ENCODE measurements at regions not wholly inside any gene's neighbourhood (a gene's known extent, or its start where the extent isn't known, plus 50 kb on each side); places are given as distances from the start of the nearest gene placed in this dataset.
"Not testable (repeated sequence)": the region's sequence is repeated elsewhere in the genome, so short reads cannot be mapped to it uniquely, and the experiment has no call there.

GRCh38 chr10:63848871-63849270 is 327.7 kb downstream of the REEP3 start:
- not testable (repeated sequence) for DNase-seq (ENCODE audit: low read depth in 2 of 2)

GRCh38 chr10:63862860-63863259 is 341.7 kb downstream of the REEP3 start:
- no peak for DNase-seq (ENCODE audit: low read depth in 2 of 2)

DNA sequence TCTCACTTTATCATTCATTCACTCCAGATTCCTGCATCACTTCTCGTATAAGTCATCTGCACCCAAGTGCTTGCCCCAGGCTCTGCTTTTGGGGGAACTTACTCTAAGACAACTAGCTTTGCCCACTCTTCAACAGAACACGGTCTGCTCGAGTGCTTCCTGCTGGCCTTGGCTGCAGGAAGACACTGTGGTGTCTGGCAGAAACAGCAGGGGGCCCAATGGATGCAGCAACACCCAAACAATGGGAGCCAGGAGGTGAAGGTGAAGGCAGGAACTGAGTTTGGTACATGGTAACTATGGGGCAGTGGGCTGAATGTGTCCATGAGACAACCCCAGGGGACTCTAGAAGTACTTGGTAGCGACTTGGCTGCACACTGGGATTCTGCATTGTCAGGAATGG is 344.0 kb downstream of the REEP3 start:
- no peak for DNase-seq (ENCODE audit: low read depth in 2 of 2)

GRCh38 chr10:63866075-63866746 is 345.0 kb downstream of the REEP3 start:
- DNase-seq (ENCODE audit: low read depth in 2 of 2): no peak

GRCh38 chr10:63866747-63867140 is 345.5 kb downstream of the REEP3 start:
- DNase-seq (ENCODE audit: low read depth in 2 of 2): no peak

- no peak for DNase-seq (ENCODE audit: low read depth in 2 of 2)
Measured at GRCh38 chr10:63878428-63878827, 357.2 kb downstream of the REEP3 start.

DNA sequence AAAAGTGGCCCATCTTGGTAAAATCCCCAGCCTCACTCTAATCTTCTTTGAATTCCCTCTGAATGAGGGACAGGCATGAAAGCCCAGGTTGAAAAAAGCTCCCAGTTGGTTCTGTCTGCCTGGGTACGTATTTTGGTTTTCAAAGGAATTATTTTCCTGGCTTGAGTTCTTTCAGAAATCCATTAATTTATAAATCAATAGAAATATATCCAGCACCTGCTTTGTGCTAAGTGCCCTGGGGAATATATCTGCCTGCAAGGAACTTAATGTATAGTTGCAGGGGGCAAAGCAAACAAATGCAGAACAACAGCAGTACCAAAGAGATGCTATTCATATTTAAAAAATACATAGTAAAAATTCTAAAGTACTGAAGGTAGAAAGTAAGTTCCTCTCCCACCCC is 362.7 kb downstream of the REEP3 start:
- no peak for DNase-seq (ENCODE audit: low read depth in 2 of 2)

- no peak for DNase-seq (ENCODE audit: low read depth in 2 of 2)
Measured at GRCh38 chr10:63884426-63884825, 363.2 kb downstream of the REEP3 start.

GRCh38 chr10:63885156-63885555 is 364.0 kb downstream of the REEP3 start:
- DNase-seq (ENCODE audit: low read depth in 2 of 2): no peak

GRCh38 chr10:63886281-63887022 is 365.3 kb downstream of the REEP3 start:
- DNase-seq (ENCODE audit: low read depth in 2 of 2): no peak

DNA sequence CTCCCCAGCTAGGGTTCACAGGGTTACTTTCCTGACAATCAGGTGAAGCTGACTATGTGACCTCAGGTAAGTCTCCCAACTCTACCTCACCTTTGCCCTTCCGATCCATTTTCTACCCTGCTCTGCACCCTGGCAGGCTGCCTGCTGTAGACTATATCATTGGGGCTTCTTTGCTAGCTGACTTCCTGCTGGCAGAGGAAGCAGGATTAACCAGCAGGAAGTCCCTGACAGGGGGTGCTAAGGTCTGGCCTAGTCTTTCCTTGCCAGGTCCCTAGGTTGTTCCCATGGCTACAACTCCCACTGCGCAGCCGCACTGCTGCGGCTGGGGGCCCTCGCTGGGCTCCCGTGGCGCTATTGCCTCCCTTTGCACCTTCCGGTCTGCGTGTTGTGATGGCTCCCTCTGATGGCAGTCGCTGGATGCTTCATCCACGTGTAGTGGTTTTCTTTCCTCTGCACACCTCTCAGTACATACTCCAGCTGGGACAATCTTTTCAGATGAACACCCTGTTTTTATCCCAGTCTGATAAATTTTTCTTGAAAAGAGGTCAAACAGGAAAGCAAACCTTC is 365.9 kb downstream of the REEP3 start:
- no peak for DNase-seq (ENCODE audit: low read depth in 2 of 2)

DNA sequence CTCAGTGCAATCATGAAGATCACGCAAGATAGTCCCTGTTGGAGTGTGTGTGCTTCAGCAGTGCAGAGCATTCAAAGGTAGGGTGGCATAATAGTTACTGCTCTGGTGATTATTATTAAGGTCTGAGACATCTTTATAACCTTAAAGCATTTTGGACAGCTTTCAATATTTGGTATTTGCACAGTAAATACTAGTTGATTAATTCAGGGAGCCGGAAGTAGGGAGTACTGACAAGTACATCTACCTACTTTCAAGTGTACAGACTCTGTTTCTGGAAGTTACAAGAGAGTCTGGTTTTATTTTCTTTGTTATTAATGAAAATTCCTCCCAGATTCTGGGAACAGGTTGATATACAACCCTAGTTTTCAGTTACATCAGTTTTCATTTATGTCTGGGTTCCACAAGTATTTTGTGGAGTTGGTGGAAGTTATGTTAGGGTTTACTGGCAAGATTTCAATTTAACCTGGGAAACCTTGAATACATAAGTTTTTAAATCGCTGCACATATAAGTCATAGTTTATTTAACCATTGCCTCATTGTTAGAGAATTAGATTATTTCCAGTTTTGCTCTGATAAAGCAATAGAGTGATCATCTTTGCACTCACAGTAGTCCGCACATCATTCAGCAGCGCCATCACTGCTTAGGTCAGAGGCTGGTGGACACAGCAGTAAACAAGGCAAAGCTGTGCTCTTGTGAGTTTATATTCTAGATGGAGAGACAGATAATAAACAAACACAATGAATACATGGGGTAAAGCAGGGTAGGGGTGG is 366.6 kb downstream of the REEP3 start:
- no peak for DNase-seq (ENCODE audit: low read depth in 2 of 2)

DNA sequence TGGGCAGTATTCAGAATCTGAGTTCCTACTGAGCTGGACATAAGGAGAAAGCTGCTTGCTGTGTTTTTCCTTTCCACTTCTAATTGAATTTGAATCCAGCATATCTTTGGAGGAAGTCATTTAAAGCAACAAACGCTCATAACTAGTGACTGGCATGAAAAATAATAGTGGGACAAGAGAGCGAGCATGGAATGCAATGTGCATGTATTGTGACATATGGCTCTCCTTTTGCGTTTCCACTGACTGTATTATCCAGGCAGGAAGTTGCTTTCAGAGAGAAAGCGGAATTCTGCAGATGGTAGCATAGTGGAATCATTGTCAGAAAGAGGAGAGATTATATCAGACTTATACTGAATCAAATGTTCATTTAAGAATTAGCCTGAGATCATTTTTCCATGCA is 368.6 kb downstream of the REEP3 start:
- no peak for DNase-seq (ENCODE audit: low read depth in 2 of 2)

DNA sequence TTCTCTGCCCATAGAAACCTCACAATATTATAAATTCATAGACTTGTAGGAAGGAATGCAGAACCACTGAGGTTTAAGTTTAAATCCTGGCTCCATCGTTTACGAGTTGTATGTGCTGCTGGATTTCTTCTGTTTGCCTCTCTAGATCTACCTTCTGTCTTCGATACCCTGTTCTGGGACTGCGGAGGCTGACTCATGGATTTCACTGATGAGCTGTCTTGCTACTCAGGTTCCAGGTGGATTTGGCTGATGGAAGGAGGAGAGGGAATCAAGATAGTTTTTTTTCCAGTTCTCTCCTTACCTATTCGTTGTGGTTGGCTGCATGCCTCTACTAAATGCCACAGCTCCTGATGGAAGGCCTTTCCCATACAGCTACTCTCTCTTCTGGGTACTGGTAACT is 375.8 kb downstream of the REEP3 start:
- DNase-seq (ENCODE audit: low read depth in 2 of 2): no peak

- DNase-seq (ENCODE audit: low read depth in 2 of 2): no peak
Measured at GRCh38 chr10:63899673-63900300, 378.6 kb downstream of the REEP3 start.

DNA sequence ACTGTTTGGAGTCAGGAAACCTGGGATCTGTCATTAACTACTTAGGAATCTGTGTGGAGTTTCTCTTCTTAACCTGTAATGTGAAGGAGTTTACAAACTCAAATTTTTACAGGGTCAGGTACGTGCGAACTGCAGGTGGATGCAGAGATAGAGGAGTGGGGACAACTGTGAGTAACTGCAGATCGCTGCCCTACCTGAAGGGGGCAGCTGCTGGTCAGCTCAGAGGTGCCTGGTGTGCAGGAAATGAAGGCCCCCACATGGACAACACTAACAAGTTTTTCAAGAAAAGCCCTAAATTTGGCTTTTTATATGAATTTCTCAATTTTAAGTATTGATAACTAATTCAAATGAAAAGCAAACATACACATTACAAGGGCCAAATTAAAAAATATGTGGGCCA is 380.0 kb downstream of the REEP3 start:
- no peak for DNase-seq (ENCODE audit: low read depth in 2 of 2)

DNA sequence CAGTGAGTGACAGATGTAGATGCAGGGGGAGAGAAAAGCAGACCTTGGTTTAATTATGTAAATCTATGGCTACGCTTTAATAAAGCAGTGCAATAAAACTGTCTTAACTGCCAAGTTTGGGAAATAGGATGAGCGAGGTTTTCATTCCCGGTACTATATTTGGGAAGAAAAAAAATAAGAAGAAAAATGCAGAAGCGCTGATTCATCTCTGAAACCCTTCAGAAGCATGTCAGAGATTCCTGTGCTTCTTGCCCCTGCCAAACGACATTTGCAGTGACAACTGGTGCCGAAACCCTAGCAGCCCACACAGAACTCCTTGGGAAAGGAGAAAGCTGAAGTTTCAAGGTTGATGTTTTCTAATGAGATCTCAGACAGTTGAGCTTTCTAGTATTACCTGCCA is 380.7 kb downstream of the REEP3 start:
- no peak for DNase-seq (ENCODE audit: low read depth in 2 of 2)

DNA sequence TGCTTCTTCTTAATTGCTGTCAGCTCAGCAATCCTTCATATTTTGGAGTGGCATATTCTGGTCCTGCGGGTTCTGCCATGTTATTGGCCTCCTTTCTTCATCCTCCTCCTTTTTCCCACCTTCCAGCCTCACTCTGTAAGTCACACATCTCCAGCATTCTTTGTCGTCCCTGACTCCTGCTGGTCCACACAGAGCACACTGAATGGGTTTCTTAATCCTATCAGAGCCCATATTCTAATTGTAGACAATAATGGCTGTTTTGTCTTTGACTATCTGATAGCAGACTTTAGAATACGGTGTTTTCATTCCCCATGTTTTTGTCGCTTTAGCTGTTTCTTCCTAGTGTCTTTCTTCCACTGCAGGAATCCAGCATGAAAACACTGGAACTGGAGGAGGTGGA is 389.6 kb downstream of the REEP3 start:
- no peak for DNase-seq (ENCODE audit: low read depth in 2 of 2)

DNA sequence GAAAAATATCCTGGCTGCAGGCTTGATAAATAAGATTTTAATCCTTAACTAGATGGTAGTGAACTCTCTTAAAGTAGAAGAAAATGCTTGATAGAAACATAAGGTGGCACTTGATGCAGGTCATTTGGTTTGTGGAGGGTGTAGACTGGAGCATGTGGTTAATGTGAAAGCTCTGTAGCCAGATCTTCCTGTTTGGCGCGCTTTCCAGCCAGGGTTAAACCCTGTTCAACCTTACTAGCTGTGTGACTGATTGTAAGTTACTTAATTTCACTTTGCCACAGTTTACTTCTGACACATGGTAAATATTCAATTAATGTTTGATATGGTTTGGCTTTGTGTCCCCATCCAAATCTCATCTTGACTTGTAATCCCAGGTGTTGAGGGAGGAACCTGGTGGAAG is 394.0 kb downstream of the REEP3 start:
- no peak for DNase-seq (ENCODE audit: low read depth in 2 of 2)

GRCh38 chr10:63917363-63917762 is 396.2 kb downstream of the REEP3 start:
- no peak for DNase-seq (ENCODE audit: low read depth in 2 of 2)

DNA sequence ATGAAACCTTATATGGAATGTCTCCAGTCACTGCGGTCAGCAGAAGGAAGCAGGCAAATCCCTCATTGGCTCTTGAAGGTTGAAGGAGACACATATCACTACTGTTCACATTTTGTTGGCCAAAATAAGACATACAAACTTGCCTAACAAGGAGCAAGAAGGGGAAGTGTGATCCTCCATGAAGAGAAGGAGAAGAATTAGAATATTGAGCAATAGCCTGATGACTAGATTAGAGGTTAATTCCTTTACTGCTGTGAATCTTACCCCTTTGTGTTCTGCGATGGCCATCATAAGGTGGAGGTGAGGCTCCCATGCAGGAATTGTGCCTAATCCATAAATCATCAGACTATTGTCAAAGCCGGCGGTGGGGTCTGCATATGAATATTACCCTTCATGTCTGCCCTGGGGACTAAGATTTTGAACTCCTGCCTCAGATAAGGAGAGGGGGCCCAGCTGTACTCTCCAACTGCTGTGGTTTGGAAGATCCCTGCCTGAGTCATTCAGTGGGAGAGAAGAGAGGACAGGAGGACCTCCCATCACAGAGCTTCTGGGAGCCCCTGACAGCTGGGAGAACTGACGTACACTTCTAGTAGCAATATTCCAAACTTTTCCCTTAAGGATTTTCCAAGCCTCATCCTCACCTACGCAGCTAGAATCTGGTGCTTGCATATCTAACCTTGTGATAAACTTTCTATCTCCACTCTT is 398.5 kb downstream of the REEP3 start:
- DNase-seq (ENCODE audit: low read depth in 2 of 2): no peak

Data from stimulated activated CD8-positive, alpha-beta memory T cell treated with anti-CD3 and anti-CD28 coated beads, Interleukin-7, amount 100 ng/mL, for 4 hours (primary cell).